GM23248 (cell line): ENCODE measurements at regions not wholly inside any gene's neighbourhood (a gene's known extent, or its start where the extent isn't known, plus 50 kb on each side); places are given as distances from the start of the nearest gene placed in this dataset.

Source experiments
- EZH2 ChIP-seq: fragments of 200-600 bp; sonication (generic); IDR thresholded peaks from 2 replicates; pipeline ENCODE4 v1.6.1; 2018; ENCODE audit warnings: antibody characterized with exemption, mild to moderate bottlenecking; ENCODE audit not compliant: insufficient read depth, poor library complexity, severe bottlenecking
- EZH2phosphoT487 ChIP-seq: fragments of 200-600 bp; sonication (generic); IDR thresholded peaks from 2 replicates; pipeline ENCODE4 v1.6.1; 2018; ENCODE audit warnings: antibody characterized with exemption, moderate library complexity, mild to moderate bottlenecking, low read depth; ENCODE audit not compliant: insufficient read depth

DNA sequence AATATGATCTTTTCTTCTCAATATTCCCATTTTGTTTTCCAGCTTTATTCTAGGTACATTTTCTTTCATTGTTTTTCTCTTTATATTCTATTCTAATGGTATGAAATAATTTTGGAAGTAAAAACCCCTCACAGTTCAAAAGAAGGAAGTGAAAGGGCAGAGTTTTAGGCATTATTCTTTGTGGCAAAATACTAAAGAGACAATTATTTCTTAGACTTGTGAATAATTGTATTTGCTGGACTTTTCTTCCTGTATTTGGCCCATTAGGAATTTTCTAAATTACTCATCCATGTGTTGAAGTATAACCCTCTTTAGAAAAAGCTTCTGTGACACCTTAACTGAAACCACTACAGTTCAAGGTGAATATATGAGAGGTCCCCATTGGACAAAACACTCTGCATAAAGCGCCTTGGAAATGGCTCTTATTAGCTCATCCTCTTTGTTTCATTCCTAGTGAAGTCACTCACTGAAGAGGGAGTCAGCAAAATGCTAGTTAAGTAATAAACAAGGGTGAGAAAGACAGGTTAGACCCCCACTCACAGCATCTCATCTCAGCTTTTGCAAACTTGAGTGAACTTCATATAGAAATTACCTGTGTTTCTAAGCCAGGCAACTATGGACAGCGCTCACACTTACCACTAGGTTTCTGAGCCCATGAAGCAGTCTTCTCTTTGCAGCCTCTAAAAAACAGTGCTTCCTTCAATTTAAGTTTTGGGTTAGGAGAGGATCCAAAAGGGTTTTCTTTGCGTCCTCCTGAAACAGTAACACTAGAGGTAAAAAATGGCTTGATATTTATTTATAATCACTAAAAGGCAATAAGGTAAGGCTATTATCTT is 327.5 kb downstream of the ARPP21 start:
- TF ChIP-seq EZH2phosphoT487 (no peak), EZH2 (no peak)
